ENCODE measurements at regions not wholly inside any gene's neighbourhood (a gene's known extent, or its start where the extent isn't known, plus 50 kb on each side); places are given as distances from the start of the nearest gene placed in this dataset.

DNA sequence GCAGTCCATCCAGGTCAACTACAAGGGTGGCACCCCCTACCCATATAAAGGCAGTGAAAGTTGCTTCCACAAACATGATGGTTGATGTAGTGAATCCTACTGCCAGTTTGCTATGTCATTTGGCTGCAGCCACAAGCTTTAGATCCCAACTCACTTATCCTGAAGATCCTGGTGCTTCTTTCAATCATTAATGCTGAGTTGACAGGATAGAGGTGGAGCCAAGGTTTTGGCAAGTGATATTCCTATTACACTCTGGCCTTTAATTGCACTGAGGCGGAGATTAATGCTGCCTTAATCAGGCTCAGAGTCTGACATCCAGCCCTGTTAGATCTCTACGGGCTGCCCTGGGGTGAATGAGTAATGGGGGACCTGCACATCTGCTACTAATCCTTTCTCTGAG is 542.4 kb upstream of the ARX start:
- no peak overlapping the region for H3K4me3 ChIP-seq (ENCODE audit: low read length)
- TF ChIP-seq, protein P1, sequence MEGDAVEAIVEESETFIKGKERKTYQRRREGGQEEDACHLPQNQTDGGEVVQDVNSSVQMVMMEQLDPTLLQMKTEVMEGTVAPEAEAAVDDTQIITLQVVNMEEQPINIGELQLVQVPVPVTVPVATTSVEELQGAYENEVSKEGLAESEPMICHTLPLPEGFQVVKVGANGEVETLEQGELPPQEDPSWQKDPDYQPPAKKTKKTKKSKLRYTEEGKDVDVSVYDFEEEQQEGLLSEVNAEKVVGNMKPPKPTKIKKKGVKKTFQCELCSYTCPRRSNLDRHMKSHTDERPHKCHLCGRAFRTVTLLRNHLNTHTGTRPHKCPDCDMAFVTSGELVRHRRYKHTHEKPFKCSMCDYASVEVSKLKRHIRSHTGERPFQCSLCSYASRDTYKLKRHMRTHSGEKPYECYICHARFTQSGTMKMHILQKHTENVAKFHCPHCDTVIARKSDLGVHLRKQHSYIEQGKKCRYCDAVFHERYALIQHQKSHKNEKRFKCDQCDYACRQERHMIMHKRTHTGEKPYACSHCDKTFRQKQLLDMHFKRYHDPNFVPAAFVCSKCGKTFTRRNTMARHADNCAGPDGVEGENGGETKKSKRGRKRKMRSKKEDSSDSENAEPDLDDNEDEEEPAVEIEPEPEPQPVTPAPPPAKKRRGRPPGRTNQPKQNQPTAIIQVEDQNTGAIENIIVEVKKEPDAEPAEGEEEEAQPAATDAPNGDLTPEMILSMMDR (conservative IDR thresholded peaks at IDR 0.05; ENCODE audit: low read length): no peak
- no peak for DNase-seq (ENCODE audit: low read depth)

DNA sequence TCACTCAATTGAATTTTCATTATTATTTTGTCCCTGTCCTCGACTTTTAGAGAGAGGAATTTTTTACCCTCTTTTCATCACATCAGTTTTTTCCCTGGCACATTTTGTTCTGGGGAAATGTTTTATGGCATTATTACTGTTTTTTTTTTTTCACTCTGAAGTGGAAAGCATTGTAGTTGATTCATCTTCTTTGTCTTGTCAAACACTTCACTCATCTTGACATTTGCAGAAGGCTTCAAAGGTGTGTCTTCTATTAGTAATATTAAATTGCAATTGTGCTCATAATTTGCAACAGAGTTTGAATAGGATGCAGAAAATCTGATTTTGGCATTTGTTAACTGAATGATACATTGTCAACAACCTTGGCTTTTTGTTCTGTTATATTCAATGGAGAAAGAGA is 545.4 kb upstream of the ARX start:
- no peak overlapping the region for H3K4me3 ChIP-seq (ENCODE audit: low read length)
- no peak for DNase-seq (ENCODE audit: low read depth)
- TF ChIP-seq, protein P1 (conservative IDR thresholded peaks at IDR 0.05; ENCODE audit: low read length): no peak

DNA sequence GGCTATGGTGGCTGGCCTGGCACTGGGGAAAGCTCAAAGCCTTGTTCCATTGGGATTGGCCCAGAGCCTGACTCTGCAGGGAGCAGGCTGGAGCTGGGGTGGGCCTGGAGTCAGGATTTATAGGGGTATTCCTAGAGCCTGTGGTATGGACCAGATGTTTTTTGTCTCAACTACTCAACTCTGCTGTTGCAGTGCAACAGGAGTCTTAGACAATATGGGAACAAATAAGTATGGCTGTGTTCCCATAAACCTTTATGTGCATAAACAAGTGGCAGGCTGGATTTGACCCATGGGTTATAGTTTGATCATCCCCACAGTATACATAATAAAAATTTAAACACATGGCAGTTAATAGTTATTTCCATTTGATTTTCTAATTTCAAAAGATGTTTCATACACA is 557.9 kb upstream of the ARX start:
- no peak for DNase-seq (ENCODE audit: low read depth)
- TF ChIP-seq, protein P1 (conservative IDR thresholded peaks at IDR 0.05; ENCODE audit: low read length): no peak
- no peak overlapping the region for H3K4me3 ChIP-seq (ENCODE audit: low read length)

DNA sequence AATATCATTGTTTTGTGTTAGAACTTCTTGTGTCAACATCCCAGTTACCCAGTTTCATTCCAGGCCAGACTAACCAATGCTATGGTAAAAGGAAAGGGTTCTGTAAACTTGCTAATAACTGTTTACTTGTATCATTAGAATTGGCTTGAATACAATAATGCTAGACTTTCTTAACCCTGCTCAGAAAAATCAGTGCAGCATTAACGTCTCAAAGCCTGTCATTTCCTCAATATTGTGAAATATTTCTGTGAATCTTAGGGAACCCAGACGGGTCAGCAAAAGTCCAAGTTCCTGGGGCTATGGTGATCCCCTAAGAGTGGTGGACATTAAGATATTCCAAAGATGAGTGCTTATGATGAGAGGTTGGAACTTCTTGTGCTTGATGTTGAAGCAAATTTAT is 541.2 kb upstream of the MAGEB18 start:
- TF ChIP-seq, protein P1 (conservative IDR thresholded peaks at IDR 0.05; ENCODE audit: low read length): no peak

DNA sequence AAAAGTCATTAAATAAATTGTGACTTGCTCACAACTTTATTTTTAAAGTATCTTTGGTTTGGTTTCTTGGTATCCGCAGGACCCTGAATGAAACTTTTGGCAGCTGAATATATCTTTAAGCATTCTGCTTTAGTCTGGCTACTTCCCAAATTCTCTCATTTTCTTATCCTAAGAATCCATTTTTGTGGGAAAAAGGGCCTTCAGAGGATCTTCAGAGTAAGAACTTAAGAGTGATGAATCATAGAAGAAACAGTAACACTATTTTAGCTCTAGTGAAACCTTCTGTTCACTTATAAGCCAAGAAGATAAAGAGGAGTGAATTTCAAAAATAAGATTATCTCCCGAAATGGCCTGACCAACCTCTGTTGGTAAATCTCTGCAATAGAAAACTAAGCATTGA is 540.6 kb upstream of the MAGEB18 start:
- TF ChIP-seq, protein P1 (conservative IDR thresholded peaks at IDR 0.05; ENCODE audit: low read length): no peak

More for the DNA sequence above, 541.2 kb upstream of the MAGEB18 start:
- no peak for DNase-seq (ENCODE audit: low read depth)
- H3K4me3 ChIP-seq (ENCODE audit: low read length): no peak overlapping the region

DNA sequence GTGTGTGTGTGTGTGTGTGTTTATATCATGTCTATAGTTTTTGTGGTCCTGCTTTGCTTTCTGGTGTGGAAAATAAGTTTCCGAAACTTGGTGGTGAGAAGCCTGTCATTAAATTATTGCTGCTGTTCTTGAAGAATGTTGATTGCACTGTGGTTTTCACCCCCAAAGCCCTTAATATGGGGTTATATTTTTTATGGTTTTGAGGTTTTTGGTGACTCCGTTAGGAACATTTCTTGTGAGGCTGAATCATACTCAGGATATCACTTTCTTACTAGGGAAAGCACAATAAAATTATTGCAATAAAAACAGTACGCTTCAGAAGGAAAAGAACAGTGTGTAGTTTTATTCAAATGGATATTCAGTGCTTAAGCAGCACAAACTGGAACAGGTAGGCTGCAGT is 539.1 kb upstream of the MAGEB18 start:
- no peak overlapping the region for H3K4me3 ChIP-seq (ENCODE audit: low read length)
- DNase-seq (ENCODE audit: low read depth): no peak
- TF ChIP-seq, protein P1 (conservative IDR thresholded peaks at IDR 0.05; ENCODE audit: low read length): no peak

More for the DNA sequence above, 540.6 kb upstream of the MAGEB18 start:
- no peak overlapping the region for H3K4me3 ChIP-seq (ENCODE audit: low read length)
- no peak for DNase-seq (ENCODE audit: low read depth)

DNA sequence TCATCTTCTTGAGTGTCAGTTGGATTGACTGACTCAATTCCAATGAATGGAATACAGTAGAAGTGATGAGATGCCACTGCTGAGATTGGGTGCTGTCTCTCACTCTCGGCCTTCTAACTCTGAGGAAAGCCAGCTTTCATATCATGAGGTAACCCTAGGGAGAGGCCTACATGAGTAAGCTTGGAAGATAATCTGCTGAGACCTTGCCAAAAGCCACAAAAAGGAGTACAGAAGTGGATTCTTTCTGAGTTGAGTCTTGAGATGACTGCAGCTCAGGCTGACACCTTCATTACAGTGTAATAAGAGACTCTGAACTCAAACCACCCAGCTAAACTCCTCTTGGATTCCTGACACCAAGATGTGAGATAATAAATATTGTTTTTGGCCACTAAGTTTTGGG is 537.4 kb upstream of the MAGEB18 start:
- H3K4me3 ChIP-seq (ENCODE audit: low read length): no peak overlapping the region
- no peak for DNase-seq (ENCODE audit: low read depth)
- TF ChIP-seq, protein P1 (conservative IDR thresholded peaks at IDR 0.05; ENCODE audit: low read length): no peak

Data from AG10803 (cell line).